ENCODE measurements at regions not wholly inside any gene's neighbourhood (a gene's known extent, or its start where the extent isn't known, plus 50 kb on each side); places are given as distances from the start of the nearest gene placed in this dataset.

DNA sequence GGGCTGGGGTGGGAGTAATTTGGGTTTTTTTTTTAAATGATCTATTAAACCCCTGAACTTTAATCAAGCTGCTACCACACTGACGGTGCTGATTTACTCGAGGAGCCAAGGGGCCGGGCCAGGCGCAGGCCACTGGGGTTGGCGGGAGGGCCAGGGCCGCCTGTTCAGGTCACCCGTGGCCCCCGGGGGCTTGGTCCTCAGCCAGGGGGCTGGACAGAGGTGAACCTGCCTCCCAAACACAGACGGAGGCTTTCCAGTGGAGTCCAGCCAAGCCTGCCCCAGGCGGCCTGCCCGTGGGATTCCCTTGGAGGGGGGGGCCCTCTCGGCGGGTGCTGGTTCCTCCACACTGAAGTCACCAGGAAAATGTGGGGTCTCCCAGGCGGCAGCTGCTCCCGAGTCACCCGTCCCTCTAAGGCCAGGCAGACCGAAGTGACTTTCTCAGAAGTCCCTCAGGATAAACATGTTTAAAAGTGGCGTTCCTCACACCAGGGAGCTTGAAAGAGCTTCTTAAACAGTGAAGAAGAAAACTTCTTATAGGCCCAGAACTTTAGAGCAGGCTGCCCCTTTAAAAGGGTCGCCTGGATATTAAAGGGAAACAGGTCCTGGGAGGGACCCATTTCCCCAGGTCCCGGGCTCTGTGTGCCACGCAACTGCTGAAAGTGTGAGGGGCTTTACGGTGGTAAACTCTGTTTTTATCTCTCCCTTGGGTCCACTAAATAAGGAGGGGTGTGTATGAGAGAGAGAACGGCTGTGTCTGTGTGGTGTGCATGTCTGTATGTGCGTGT lies 167.2 kb upstream of the GSC start:
- Histone ChIP-seq H4K5ac (ENCODE audit: insufficient read length, low read depth, low read length) (no peak overlapping the region), H3K4ac (ENCODE audit: low read depth, low read length) (no peak overlapping the region), H4K8ac (replicated peaks; ENCODE audit: insufficient read length, low read depth, low read length) (no peak overlapping the region), H3K23me2 (ENCODE audit: insufficient read length, low read depth, low read length, poor library complexity, severe bottlenecking) (no peaks in the 10 kb centered on the region), H3K56ac (ENCODE audit: insufficient read length, low read depth, low read length) (no peak overlapping the region), H4K91ac (ENCODE audit: insufficient read length, low read depth, low read length) (no peak overlapping the region), H2BK15ac (ENCODE audit: low read depth, low read length) (no peak overlapping the region), H2BK12ac (ENCODE audit: insufficient read length, low read depth, low read length) (no peak overlapping the region), H3K23ac (ENCODE audit: insufficient read length, low read depth, low read length) (no peak overlapping the region), H3K14ac (ENCODE audit: insufficient read depth, low read length) (no peak overlapping the region), H3K9ac (ENCODE audit: extremely low read depth, insufficient read length, low read length) (no peak overlapping the region), H2AFZ (ENCODE audit: low read length) (no peak overlapping the region), H3K4me1 (ENCODE audit: insufficient read depth, low read length) (no peaks in the 10 kb centered on the region), H3K4me2 (ENCODE audit: insufficient read depth, insufficient read length, low read length) (no peak overlapping the region), H2BK120ac (ENCODE audit: low read depth, low read length, poor library complexity, severe bottlenecking) (no peak overlapping the region), H3K27ac (ENCODE audit: insufficient read length, low read depth, low read length) (no peak overlapping the region), H2BK20ac (ENCODE audit: low read depth, low read length, poor library complexity, severe bottlenecking) (no peak overlapping the region), H4K20me1 (ENCODE audit: control insufficient read depth, insufficient read depth, insufficient read length) (no peaks in the 10 kb centered on the region), H3K79me1 (ENCODE audit: insufficient read depth, low read depth, low read length, poor library complexity, severe bottlenecking) (no peaks in the 10 kb centered on the region), H3K18ac (ENCODE audit: insufficient read length, low read depth, low read length) (no peak overlapping the region), H2AK5ac (ENCODE audit: insufficient read length, low read length) (no peak overlapping the region), H3K9me3 (ENCODE audit: control insufficient read depth, low read depth, low read length) (no peaks in the 10 kb centered on the region), H2BK5ac (ENCODE audit: insufficient read length, low read length) (no peak overlapping the region), H3K79me2 (ENCODE audit: insufficient read depth, low read length) (no peaks in the 10 kb centered on the region), H3T11ph (ENCODE audit: low read length) (no peak overlapping the region), H3K27me3 (ENCODE audit: insufficient read depth, low read length) (no peaks in the 10 kb centered on the region)
- Mint-ChIP-seq H3K27me3 (ENCODE audit: low read depth) (no peaks in the 10 kb centered on the region), H3K4me3 (no peak overlapping the region), H3K9me3 (no peaks in the 10 kb centered on the region), H3K4me1 (no peaks in the 10 kb centered on the region), H3K27ac (no peak overlapping the region), H3K36me3 (ENCODE audit: insufficient read depth in 1 of 3, low read depth in 3 of 3) (no peaks in the 10 kb centered on the region)
- DNase-seq, result no peak
- TF ChIP-seq, protein P1, sequence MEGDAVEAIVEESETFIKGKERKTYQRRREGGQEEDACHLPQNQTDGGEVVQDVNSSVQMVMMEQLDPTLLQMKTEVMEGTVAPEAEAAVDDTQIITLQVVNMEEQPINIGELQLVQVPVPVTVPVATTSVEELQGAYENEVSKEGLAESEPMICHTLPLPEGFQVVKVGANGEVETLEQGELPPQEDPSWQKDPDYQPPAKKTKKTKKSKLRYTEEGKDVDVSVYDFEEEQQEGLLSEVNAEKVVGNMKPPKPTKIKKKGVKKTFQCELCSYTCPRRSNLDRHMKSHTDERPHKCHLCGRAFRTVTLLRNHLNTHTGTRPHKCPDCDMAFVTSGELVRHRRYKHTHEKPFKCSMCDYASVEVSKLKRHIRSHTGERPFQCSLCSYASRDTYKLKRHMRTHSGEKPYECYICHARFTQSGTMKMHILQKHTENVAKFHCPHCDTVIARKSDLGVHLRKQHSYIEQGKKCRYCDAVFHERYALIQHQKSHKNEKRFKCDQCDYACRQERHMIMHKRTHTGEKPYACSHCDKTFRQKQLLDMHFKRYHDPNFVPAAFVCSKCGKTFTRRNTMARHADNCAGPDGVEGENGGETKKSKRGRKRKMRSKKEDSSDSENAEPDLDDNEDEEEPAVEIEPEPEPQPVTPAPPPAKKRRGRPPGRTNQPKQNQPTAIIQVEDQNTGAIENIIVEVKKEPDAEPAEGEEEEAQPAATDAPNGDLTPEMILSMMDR (conservative IDR thresholded peaks at IDR 0.05), result no peak
- WGBS (ENCODE audit: extremely low coverage, insufficient read length, low lambda C conversion rate), result no CpG with 5 or more reads among the region's 24 CpGs

Data from H9 (cell line).